Vagina (tissue), 2 donors: ENCODE measurements at regions not wholly inside any gene's neighbourhood (a gene's known extent, or its start where the extent isn't known, plus 50 kb on each side); places are given as distances from the start of the nearest gene placed in this dataset.

ENCODE experiments used
- DNase-seq, 2 donors: peaks; one replicate each; pipeline ENCODE4 v3.0.0-alpha.2; 2017; ENCODE audit errors: extremely low spot score in 2 of 2
- H3K27ac ChIP-seq: fragments of 200-600 bp; sonication (generic); one replicate; pipeline ENCODE4 v1.5.1; 2019
- H3K27me3 ChIP-seq: fragments of 200-600 bp; sonication (generic); one replicate; pipeline ENCODE4 v1.5.1; 2019
- H3K36me3 ChIP-seq, 2 donors: fragments of 200-600 bp; sonication (generic); one replicate each; pipeline ENCODE4 v1.5.1; 2017 to 2019
- H3K4me1 ChIP-seq: fragments of 200-600 bp; sonication (generic); one replicate; pipeline ENCODE4 v1.5.1; 2019
- H3K4me3 ChIP-seq, 2 donors: fragments of 200-600 bp; sonication (generic); 1 replicate in 1 of 2; 2 replicates in 1 of 2; pipeline ENCODE4 v1.5.1; 2016 to 2019
- H3K9me3 ChIP-seq: fragments of 200-600 bp; sonication (generic); one replicate; pipeline ENCODE4 v1.5.1; 2019
- CTCF ChIP-seq, 3 experiments: fragments of 450-650 bp in 2 of 3; fragments of 200-600 bp in 1 of 3; sonication (generic) in 1 of 3; IDR thresholded peaks; one replicate each; pipeline ENCODE4 v1.5.1; 2017 to 2019; ENCODE audit warnings: antibody characterized with exemption in 3 of 3, mild to moderate bottlenecking in 2 of 3, moderate library complexity in 2 of 3
- POLR2A ChIP-seq, 2 donors: fragments of 450-650 bp; IDR thresholded peaks; one replicate each; pipeline ENCODE4 v1.6.1; 2017; ENCODE audit warnings: antibody characterized with exemption in 2 of 2, mild to moderate bottlenecking in 2 of 2, moderate library complexity in 2 of 2
- POLR2AphosphoS5 ChIP-seq, 2 donors: sonication (generic); formaldehyde crosslinking; IDR thresholded peaks; one replicate each; pipeline ENCODE4 v1.9.0; 2017; ENCODE audit warnings: antibody characterized with exemption in 2 of 2, mild to moderate bottlenecking in 2 of 2, low read depth in 1 of 2; ENCODE audit not compliant: insufficient read depth in 1 of 2
- intact Hi-C: fragments of 100-400 bp; cut with DNase I; formaldehyde crosslinking; loops from one replicate; pipeline ENCODE4 v1.15.1; 2023

DNA sequence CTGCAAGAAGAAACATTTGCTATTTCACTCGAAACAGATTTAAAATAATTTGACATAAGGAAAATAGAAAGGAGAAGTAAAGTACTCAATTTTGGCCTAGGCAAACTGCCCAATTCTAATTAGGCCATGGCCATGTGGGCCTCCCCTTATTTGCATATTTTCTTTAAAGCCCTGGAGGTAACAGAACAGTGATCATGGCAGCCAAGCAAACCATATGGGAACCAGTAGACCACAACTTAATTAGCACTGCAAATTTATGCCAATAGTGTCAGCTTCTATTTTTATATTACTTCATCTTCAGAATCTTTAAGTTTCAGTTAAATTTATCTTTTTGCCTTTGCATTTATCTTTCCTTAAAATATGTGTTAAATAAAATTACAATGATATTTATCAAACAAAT is 63.3 kb upstream of the THSD7A start:
- TF ChIP-seq CTCF (IDR thresholded peaks at IDR 0.05) (no peak), POLR2AphosphoS5 (IDR thresholded peaks at IDR 0.05; ENCODE audit: insufficient read depth in 1 of 2, low read depth in 1 of 2) (no peak), POLR2A (IDR thresholded peaks at IDR 0.05) (no peak)
- H3K27ac ChIP-seq = no peak overlapping the region
- no peaks in the 10 kb centered on the region for H3K36me3 ChIP-seq
- H3K4me1 ChIP-seq = no peaks in the 10 kb centered on the region
- intact Hi-C loops = no loop called here
- H3K27me3 ChIP-seq = no peaks in the 10 kb centered on the region
- H3K4me3 ChIP-seq = no peak overlapping the region
- no peaks in the 10 kb centered on the region for H3K9me3 ChIP-seq
- DNase-seq = no peak

DNA sequence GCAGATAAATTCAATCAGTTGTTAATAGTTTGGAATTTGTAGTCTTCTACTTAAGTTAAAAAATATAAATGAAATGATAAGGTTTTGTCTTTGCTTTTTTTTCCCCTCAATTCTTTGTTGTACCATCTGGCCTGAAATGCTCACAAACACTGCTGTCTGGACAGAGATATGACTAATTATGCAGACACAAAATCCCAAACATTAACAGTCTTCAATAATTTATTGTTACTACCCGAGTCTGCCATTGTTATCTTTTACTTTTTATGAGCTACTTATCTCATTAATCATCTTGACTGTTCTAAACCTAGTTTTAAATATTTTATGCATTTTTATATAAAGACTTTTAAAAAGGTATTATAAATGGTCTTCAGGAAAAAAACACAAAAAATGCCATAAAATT is 64.7 kb upstream of the THSD7A start:
- H3K27ac ChIP-seq = no peak overlapping the region
- intact Hi-C loops = no loop called here
- TF ChIP-seq POLR2AphosphoS5 (IDR thresholded peaks at IDR 0.05; ENCODE audit: insufficient read depth in 1 of 2, low read depth in 1 of 2) (no peak), CTCF (IDR thresholded peaks at IDR 0.05) (no peak), POLR2A (IDR thresholded peaks at IDR 0.05) (no peak)
- no peak for DNase-seq
- no peaks in the 10 kb centered on the region for H3K4me1 ChIP-seq
- no peaks in the 10 kb centered on the region for H3K36me3 ChIP-seq
- H3K4me3 ChIP-seq = no peak overlapping the region
- no peaks in the 10 kb centered on the region for H3K9me3 ChIP-seq
- H3K27me3 ChIP-seq = no peaks in the 10 kb centered on the region

DNA sequence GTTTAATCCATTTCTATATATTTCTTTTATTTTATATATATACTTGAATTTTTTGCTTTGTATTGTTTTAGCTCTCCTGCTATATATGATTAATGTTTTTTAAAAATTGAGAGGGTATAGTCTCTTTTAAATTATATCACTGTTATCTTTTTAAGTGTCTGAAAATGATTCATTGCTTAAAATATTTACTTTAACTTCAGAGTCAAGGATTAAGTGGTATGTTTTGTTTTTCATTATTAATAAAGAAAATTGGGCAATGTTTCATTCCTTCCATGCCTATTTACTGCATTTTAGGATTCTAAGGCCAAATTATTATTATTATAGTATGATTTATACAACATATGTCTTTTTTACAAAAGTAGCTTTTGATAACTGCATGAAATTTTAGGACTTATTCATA is 67.2 kb upstream of the THSD7A start:
- DNase-seq = no peak
- intact Hi-C loops = no loop called here

DNA sequence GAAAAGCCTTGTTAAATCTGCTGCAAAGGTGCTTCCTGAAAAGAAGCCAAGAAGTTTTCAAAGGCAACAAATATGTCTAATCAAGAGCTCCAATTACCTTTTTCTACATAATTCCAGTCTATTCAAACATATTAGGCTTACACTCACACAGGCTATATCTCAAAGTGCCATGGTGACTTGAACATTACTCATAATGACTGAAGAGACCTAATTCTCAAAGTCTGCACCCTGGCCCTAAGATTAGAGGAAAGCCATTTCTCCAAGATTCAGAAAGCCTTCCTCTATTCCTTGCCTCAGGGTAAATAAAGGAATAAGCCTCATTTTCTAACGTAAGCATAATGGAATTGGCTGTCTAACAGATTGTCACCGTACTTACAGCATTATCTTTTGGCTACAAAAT is 78.3 kb upstream of the THSD7A start:
- Histone ChIP-seq H3K4me3 (no peak overlapping the region), H3K4me1 (no peaks in the 10 kb centered on the region), H3K27ac (no peak overlapping the region), H3K27me3 (no peaks in the 10 kb centered on the region), H3K9me3 (no peaks in the 10 kb centered on the region), H3K36me3 (no peaks in the 10 kb centered on the region)
- intact Hi-C loops = no loop called here
- TF ChIP-seq POLR2AphosphoS5 (IDR thresholded peaks at IDR 0.05; ENCODE audit: insufficient read depth in 1 of 2, low read depth in 1 of 2) = no peak
- no peak for TF ChIP-seq CTCF (IDR thresholded peaks at IDR 0.05)
- TF ChIP-seq POLR2A (IDR thresholded peaks at IDR 0.05) = no peak
- no peak for DNase-seq

More for the DNA sequence above, 67.2 kb upstream of the THSD7A start:
- no peak overlapping the region for H3K27ac ChIP-seq
- no peaks in the 10 kb centered on the region for H3K4me1 ChIP-seq
- H3K36me3 ChIP-seq = no peaks in the 10 kb centered on the region
- no peaks in the 10 kb centered on the region for H3K27me3 ChIP-seq
- H3K4me3 ChIP-seq = no peak overlapping the region
- TF ChIP-seq POLR2AphosphoS5 (IDR thresholded peaks at IDR 0.05; ENCODE audit: insufficient read depth in 1 of 2, low read depth in 1 of 2) = no peak
- no peak for TF ChIP-seq CTCF (IDR thresholded peaks at IDR 0.05)
- no peak for TF ChIP-seq POLR2A (IDR thresholded peaks at IDR 0.05)
- H3K9me3 ChIP-seq = no peaks in the 10 kb centered on the region

DNA sequence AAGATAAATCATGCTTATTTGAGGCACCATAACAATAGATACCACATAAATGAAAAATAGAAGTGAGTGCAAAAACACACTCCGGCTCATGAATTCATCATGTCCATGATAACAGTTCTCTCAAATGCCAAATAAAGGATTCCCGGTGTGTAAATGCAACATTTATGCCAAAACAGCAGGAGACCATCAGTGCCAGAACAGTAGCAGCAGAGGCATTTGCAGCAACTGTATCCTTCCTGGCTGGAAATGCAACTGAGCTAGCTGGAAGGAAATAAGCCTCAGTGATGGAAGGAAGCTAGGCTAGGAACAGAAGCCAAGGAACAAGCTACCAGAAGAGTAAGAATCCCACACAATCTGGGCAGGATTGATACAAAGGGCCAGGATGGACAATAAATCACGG is 79.9 kb upstream of the THSD7A start:
- TF ChIP-seq POLR2AphosphoS5 (IDR thresholded peaks at IDR 0.05; ENCODE audit: insufficient read depth in 1 of 2, low read depth in 1 of 2) (no peak), POLR2A (IDR thresholded peaks at IDR 0.05) (no peak), CTCF (IDR thresholded peaks at IDR 0.05) (no peak)
- H3K27me3 ChIP-seq = no peaks in the 10 kb centered on the region
- no peaks in the 10 kb centered on the region for H3K4me1 ChIP-seq
- H3K27ac ChIP-seq = no peak overlapping the region
- no peak overlapping the region for H3K4me3 ChIP-seq
- no peaks in the 10 kb centered on the region for H3K9me3 ChIP-seq
- no peaks in the 10 kb centered on the region for H3K36me3 ChIP-seq
- no peak for DNase-seq
- intact Hi-C loops = no loop called here
